ENCODE measurements at regions not wholly inside any gene's neighbourhood (a gene's known extent, or its start where the extent isn't known, plus 50 kb on each side); places are given as distances from the start of the nearest gene placed in this dataset.
"Not testable (repeated sequence)": the region's sequence is repeated elsewhere in the genome, so short reads cannot be mapped to it uniquely, and the experiment has no call there.

DNA sequence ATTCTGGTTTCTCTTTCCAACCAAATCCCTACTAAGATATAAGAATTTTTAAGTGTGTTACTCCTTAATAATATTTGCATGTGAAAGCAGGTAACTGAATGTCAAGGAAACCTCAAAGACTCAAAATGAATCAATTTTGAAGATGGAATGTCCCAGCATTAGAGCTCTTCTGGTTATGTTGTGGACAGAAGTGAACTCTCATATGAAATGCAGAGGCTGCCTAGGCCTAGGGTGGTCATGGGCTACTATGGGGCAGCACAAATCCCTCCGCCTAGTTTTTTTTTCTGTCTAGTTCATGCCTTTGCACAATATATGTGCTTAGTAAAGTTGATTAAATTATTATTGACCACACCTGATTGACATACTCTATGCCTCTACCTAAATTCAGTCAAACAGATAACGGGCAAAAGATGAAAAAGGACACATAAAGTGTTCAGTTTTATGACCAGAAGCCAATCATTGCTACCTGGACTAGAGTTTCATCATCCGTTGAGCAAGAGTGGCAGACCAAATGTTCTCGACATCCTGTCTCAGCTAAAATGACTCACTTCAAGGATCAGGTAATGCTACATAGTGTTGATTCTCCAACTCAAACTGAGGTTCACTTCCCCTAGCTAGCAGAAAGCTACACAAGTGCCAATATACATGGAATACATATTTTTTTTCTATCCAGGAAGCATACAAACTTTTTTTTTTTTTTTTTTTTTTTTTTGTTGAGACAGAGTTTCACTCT lies 1211.4 kb downstream of the VRK1 start:
- no peak for DNase-seq (ENCODE audit: low read depth in 3 of 3)

DNA sequence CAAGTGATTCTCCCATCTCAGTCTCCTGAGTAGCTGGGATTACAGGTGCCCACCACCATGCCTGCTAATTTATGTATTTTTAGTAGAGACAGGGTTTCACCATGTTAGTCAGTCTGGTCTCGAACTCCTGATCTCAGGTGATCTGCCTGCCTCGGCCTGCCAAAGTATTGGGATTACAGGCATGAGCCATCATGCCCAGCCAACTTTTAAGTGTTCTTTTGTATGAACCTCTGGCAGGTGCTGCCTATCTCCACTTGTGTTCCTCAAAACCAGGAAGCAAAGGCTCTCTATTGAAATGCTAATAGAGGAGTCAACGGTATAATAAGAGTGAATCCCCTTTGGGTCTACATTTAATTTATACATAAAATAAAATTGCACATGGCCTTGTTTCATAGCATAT lies 1212.0 kb downstream of the VRK1 start:
- DNase-seq (ENCODE audit: low read depth in 3 of 3): not testable (repeated sequence)

DNA sequence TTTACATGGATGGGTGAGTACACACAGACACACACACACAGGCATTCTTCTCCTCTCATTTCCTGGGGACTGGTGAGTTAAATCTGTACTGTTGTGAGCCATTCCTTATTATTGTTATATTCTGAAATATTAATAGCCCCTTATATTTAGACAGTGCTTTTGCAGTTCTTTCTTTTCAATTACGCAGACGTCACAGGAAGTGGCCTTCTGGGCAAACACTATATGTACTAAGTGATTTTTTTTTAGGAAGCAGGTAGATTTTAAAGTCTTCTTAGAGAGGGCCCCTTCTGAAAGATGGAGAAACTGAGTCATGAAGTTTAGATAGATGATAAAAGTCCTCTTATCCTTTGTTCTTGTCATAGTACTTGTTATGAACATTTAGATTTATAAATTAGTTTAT lies 1213.6 kb downstream of the VRK1 start:
- no peak for DNase-seq (ENCODE audit: low read depth in 3 of 3)

DNA sequence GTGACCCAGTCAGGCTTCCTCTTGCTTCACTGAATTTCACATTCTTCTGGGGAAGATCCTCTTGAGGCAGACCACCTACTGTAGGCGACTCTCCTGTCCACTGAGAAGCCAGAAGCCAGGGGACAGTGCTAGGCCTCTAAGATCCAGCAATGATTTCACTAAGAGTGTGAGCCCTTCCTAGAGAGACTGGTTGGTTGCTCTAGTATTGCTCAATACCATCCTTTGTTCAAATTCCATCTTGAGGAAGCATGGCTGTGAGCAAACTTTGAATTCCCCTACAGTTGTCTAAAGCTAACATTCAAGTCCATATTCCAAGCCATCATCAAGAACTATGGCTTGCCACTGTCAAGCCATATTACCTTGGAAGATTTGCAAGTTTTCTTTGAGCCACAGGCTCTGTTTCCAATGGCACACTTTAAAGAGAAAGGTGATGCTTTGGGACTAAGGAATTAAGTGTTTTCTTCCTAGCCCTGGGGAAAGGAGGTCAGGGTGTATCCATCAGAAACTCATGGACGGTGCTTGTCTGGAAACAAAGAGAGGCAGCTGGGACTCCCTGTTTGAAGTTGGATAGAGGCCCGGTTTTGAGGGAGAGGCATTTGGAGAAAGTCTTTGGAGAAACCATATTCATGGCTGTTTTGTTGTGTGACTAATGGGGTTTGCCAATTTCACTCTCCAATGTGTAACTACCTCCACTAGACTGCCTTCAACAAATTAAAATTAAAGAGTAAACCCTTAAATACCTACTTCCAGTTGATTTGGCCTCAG lies 1217.9 kb downstream of the VRK1 start:
- no peak for DNase-seq (ENCODE audit: low read depth in 3 of 3)

DNA sequence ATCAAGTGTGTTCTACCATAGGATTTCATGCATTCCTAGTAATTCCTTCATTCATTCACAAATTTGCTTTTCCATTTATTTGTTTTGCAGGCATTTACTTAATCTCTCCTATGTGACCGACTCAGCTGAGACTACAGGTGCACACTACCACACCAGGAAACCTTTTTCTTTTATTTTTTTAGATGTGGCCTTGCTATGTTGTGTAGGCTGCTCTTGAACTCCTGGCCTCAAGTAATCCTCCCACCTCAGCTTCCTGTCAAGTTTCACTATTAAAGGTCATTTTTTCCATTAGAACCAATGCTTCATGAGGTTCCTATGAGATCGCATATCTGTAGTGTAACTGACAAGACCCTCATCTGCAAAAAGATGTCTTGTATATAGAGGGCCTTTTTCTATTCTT lies 1218.7 kb downstream of the VRK1 start:
- no peak for DNase-seq (ENCODE audit: low read depth in 3 of 3)

DNA sequence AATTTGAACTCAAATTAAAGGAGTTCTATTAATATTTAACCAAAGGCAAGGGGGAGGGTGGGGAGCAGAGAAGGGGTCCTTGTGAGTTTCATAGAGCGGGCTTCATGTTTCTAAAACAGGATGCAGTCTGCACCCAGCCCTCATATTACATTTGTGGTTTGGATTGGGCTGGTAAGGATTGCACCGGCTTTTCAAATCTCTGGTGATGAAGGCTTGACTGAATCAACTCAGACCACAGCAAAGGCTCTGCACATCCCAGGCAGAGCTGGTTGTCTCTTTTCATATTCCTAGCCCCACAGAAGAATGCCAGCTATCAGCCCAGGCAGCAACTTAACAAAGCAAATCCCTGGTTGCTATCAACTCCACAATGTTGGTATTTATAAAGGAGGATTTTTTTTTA lies 1221.4 kb downstream of the VRK1 start:
- no peak for DNase-seq (ENCODE audit: low read depth in 3 of 3)

DNA sequence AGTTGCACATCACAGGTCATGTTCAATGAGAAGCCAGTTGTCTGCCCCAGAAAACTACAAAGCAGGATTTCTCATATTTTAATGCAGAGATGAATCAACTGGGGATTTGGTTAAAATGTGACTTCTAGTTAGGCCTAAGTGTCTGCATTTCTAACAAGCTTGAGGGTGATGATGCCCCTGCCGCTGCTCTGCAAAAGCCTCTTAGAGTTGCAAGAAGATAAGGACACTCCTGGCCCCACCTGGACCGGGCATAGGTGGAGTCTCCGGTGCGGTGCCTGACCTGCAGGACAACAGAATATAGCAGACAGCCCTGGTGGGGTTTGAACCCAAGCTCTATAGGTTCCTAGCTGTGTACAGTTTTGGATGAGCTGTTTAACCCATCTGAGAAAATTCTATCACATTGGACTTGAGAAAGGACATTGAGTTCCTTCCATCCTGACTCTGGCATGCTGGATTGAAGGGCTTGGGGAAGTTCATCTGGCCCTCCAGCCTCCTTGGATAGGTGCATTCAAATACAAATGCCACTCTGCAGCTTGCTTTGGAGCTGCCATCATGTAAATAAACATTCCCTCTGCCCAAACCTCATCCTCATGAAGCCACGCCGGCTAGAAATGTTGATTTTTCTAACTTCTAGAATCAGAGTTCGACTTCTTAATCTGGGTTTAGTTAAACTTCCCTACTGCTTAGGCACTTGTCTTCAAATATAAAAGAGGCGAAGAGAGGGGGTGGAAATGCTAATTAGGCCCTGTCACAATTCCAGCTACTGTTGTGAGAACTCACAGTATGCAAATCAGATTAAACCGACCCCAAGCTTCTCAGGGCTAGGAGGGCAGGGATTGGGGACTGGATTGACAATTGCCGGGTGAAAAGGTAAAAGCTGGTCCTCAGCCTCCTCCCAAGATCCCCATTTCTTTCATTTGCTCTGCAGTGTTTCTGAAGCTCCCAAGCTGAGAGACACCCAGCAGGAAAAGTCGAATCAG lies 1225.6 kb downstream of the VRK1 start:
- no peak for DNase-seq (ENCODE audit: low read depth in 3 of 3)

DNA sequence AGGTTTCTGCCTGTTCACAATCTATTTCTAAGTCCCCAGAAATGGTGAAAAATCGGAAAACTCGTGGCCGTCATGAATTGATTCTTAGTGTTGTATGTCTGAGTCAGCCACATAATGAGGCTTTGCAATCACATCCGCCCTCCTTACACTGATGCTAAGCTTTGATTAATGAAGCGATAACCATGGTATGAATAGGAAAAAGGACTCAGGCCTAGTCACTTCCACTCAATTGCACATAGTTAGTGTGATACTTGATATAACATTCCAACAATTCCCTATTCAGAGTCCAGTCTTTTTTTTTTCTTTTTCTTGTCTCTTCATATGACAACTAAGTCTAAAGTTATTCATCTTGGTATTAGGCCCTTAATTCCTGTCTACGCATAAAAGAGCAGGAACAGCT lies 1231.0 kb downstream of the VRK1 start:
- no peak for DNase-seq (ENCODE audit: low read depth in 3 of 3)

DNA sequence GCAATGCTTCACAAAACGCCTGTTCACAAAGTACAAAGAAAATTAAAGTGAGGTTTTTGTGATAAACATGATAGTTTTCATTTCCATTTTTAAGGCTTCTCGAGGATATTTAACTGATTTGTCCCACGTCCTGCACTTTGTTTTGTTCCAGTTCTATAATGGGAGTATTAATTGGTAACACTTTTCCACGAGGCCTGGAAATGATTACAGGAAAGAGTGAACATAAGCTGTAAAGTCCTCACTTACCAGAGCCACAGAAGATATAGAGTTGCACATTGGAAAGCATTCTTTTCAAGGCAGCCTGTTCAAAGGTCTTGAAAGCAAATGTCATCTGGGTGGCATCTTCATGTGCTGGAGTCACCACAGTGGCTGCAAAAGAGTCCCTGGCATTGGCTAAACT lies 1236.6 kb downstream of the BCL11B start:
- DNase-seq (ENCODE audit: low read depth in 3 of 3): no peak

DNA sequence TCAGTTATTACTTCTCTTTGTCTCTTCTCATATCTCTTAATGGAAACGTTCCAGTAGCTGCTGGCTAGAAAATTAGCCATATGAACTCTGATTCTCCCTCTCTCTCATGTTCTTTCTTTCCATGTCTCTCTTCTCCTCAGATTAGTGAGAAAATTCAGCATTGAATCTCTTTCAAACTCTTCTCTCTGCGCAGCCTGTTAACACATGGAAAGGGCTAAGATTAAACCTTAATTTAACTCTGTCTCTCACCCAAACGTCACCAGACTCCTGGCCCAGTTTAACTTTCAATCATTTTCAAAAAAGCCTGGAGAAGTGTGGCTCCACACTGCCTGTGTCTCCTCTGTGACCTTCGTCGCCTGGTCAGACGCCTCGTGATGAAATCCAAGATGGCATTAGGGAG lies 1234.2 kb downstream of the BCL11B start:
- no peak for DNase-seq (ENCODE audit: low read depth in 3 of 3)

DNA sequence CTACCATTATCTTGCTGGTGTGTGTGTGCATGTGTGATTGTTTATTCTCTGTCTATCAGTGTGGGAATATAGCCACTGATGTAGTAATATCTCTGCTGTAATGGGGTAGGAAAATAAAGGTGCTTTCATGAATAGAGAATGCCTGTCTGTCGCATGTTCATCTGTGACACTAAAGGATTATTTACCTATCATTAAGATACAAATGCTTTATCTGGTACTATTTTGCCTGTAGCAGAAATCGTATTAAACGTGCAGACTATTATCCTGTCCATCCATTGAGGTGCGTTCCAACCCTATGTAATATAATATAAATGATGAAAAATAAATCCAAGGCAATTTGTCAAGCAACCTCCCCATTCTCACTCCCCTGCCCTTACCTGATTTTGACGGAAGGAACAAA lies 1215.1 kb downstream of the BCL11B start:
- no peak for DNase-seq (ENCODE audit: low read depth in 3 of 3)

DNA sequence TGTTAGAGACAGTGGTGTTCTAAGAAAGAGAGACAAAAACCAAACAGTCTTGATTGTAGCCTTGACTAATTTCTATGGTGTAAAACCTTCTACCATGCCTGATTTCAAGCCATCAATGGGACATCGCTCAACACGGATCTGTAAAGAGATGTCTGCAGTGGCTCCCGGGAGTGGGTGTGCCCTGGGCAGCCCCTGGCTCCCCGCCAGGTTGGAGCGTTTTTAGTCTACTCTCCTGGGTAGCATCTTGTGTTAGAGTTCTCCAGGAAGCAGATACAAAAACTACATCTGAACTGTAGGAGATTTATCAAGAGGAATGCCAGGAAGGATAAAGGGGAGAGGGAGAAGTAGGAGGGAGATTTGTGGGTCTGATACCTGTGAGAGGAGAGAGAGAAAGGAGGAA lies 1212.9 kb downstream of the BCL11B start:
- DNase-seq (ENCODE audit: low read depth in 3 of 3): no peak

DNA sequence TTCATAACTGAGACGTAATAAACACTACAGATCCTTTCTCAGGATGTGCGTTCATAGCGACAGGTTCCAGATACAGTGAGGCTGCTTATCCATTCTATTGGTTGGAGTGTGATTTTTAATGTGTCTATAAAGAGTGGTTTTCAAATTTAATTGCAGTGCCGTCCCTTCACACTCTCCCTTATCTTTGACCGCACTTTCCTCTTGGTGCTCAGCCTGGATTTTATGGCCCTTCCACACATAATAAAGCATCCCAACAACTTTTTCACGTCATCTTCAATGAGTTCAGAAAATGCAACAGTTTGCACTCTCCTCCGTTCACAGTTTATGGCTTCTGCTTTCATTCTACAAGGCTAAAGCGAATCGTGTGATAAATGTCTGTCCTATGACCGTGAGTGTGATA lies 1209.9 kb downstream of the BCL11B start:
- no peak for DNase-seq (ENCODE audit: low read depth in 3 of 3)

DNA sequence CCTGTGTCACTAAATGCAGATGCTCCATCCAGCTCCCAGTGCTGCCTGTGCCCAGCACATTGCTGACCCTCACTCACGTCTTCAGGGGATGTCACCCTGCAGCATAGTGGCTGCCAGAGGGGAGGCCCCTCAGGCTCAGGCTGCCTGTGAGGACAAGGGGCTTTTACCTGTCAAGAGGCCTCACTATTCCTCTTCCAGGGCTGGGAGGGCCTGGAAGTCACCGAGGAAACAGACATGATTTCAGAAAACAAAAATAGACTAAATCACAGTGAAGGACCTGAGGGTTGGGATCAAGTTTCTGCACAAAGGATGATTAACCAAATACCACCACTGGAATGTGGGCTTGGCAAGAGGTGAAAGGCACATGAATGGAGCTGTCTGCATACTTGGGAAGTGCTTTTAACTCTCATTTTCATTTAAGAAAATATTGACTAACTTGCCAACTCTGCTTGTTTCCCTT lies 1202.3 kb downstream of the BCL11B start:
- no peak for DNase-seq (ENCODE audit: low read depth in 3 of 3)

DNA sequence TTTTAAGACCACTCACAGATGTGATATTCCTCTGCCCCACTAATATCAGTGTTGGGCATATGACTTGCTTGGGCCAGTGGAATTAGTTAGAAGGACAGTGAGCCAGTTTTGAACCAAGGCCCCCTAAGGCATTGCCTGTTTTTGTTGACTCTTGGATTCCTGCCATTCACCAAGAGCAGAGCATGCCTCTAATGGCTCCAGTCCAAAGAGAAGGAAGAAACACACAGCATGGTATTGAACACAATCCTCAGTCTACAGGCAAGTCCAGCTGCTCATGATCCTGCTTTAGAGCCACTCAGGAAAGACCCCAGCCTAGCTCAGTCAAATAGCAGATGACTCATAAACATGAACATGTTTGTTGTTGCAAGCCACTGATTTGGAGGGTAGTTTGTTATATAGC lies 1201.5 kb downstream of the BCL11B start:
- no peak for DNase-seq (ENCODE audit: low read depth in 3 of 3)

DNA sequence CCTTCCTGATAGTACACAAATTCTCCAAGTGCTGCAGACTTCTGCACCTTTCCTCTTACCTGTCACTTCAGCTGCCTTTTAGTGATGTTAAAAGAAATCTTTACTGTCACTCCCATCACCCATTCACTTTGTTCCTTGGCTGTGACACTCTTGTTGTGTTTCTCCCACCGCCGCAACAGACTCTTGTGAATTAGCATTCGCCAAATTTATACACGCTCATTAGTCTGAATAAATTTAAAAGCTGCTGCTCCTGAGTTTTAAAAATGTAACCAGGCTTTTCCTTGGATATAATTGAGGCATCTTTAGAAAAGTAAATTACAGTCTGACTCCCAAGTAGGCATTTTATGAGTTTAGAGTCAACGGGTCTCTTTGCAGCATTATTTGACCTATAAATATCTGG lies 1197.9 kb downstream of the BCL11B start:
- DNase-seq (ENCODE audit: low read depth in 3 of 3): no peak

DNA sequence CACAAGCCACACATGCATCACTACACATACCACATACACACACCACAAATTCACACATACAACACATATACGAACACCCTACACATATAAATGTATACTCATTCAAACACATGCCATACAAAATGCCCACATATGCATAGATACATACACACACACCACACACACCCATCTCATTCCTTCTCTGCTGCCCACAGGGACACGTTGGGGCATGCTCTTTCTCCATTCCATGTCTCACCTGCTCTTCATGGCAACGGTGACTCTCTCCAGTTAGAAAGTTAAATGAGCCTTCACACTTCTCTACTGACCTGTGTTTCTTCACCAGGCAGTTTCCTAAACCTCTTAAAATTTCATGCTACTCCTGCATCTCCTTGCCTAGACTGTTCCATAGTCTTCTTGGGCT lies 1194.8 kb downstream of the BCL11B start:
- DNase-seq (ENCODE audit: low read depth in 3 of 3): no peak

DNA sequence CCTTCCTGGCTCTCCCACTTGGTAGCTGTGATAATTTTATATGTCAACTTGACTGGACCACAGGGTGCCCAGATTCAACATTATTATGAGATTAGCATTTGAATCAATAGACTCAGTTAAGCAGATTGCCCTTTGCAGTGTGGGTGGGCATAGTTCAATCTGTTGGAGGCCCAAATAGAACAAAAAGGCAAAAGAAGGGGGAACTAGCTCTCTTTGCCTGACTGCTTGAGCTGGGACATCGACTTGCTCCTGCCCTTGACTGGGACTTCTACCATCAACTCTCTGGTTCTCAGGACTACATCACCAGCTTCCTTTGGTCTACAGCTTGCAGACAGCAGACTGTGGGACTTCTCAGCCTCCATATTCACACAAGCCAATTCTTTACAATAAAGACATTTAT lies 1189.2 kb downstream of the BCL11B start:
- DNase-seq (ENCODE audit: low read depth in 3 of 3): no peak

DNA sequence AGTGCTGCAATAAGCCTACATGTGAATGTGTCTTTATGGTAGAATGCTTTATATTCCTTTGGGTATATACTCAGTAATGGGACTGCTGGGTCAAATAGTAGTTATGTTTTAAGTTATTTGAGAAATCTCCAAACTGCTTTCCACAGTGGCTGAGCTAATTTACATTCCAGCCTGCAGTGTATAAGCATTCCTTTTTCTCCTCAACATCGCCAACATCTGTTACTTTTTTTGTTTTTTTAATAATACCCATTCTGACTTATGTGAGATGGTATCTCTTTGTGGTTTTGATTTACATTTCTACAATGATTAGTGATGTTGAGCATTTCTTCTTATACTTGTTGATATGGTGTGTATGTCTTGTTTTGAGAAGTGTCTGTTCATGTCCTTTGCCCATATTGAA lies 1186.2 kb downstream of the BCL11B start:
- DNase-seq (ENCODE audit: low read depth in 3 of 3): no peak

DNA sequence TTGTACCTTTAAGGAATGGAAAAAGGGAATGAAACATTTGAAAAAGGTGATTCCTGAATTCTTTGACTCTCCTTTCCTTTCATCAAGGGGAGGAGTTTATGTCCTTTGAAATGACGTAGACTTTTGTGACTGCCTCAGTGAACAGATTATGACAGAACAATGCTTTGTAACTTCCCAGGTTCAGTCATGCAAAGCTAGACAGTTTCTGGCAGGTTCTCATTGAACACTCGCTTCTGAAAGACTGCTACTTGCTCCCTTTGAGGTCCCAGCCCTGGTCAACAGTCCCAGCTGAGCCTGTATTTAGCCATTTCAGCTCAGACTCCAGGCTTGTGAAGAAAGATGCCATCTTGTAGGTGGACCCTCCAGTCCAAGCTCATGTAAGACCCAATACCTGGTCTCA lies 1178.9 kb downstream of the BCL11B start:
- no peak for DNase-seq (ENCODE audit: low read depth in 3 of 3)

DNA sequence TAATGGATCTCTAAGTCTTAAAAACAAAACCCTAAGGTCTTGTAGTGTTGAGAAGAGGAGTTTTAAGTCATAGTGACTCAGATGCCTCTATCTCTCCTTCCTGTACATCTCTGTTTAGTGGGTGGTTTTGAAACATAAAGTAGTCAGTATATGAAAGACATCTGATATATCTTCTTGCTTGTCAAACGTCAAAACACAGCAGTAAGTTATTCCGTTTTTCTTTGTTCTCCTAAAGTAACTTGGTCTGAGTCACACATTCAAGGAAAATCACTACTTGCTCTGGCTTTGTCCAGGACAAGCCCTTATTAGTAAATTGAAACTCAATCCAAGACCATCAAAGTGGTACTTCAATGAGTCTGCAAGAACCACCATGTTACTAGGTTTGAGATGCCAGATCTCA lies 1172.5 kb downstream of the BCL11B start:
- no peak for DNase-seq (ENCODE audit: low read depth in 3 of 3)

DNA sequence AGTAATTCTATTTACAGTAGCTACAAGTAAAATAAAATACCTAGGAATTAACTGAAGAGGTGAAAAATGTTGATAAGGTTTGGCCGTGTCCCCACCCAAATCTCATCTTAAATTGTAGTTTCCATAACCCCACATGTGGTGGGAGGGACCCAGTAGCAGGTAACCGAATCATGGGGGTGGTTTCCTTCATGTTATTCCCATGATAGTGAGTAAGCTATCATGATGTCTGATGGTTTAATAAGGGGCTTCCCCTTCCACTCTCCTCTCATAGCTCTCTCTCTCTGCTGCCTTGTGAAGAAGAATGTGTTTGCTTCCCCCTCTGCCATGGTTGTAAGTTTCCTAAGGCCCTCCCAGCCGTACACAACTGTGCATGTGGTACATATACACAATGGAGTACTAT lies 1170.7 kb downstream of the BCL11B start:
- peak in 1 of 3 experiments; percentile 8 for DNase-seq (ENCODE audit: low read depth in 3 of 3)

Data from stimulated activated CD4-positive, alpha-beta T cell treated with anti-CD3 and anti-CD28 coated beads, TNF-alpha, amount 100 ng/mL, for 24 hours (primary cell).